Kidney (tissue), 13 donors: ENCODE measurements at regions not wholly inside any gene's neighbourhood (a gene's known extent, or its start where the extent isn't known, plus 50 kb on each side); places are given as distances from the start of the nearest gene placed in this dataset.
A peak's percentile ranks its signal among the peaks of the same experiment; 100 is the strongest.

ENCODE experiments used
- DNase-seq, 5 donors: peaks; one replicate each; pipeline ENCODE4 v3.0.0-alpha.2; 2013 to 2020
- FAIRE-seq: peaks from 2 replicates; lab custom pipeline; 2012; peaks lifted over from hg19 to GRCh38; lab: Jason Lieb, UNC
- H3K27ac ChIP-seq, 2 donors: one replicate each; pipeline ENCODE4 v1.7.0; 2013; ENCODE audit warnings: low read depth in 2 of 2, low read length in 2 of 2, inconsistent platforms in 1 of 2
- H3K27me3 ChIP-seq: one replicate; pipeline ENCODE4 v1.7.1; 2013; ENCODE audit warnings: low read length, inconsistent platforms; ENCODE audit not compliant: control insufficient read depth, insufficient read depth
- H3K36me3 ChIP-seq, 3 donors: one replicate each; pipeline versions ENCODE4 v1.7.0 to v1.7.1; 2013; ENCODE audit warnings: low read length in 3 of 3, control low read depth in 1 of 3, inconsistent platforms in 1 of 3; ENCODE audit not compliant: insufficient read depth in 3 of 3, control insufficient read depth in 2 of 3
- H3K4me1 ChIP-seq, 3 donors: one replicate each; pipeline versions ENCODE4 v1.7.0 to v1.7.1; 2013; ENCODE audit warnings: low read length in 3 of 3, inconsistent platforms in 1 of 3, low read depth in 1 of 3; ENCODE audit not compliant: control insufficient read depth in 2 of 3, insufficient read depth in 2 of 3
- H3K4me3 ChIP-seq, 3 donors: one replicate each; pipeline versions ENCODE4 v1.7.0 to v1.8.1; 2013; ENCODE audit warnings: low read length in 3 of 3, control low read depth in 1 of 3, inconsistent platforms in 1 of 3
- H3K9ac ChIP-seq, 3 donors: one replicate each; pipeline versions ENCODE4 v1.7.0 to v1.7.1; 2013; ENCODE audit warnings: low read length in 3 of 3, control low read depth in 1 of 3, inconsistent platforms in 1 of 3
- H3K9me3 ChIP-seq, 3 donors: one replicate each; pipeline versions ENCODE4 v1.7.0 to v1.7.1; 2013; ENCODE audit warnings: low read length in 3 of 3, control low read depth in 1 of 3, inconsistent platforms in 1 of 3; ENCODE audit not compliant: control insufficient read depth in 2 of 3, insufficient read depth in 1 of 3
- intact Hi-C: fragments of 100-400 bp; cut with DNase I; formaldehyde crosslinking; loops from one replicate; pipeline ENCODE4 v1.11.1; 2022
- TF ChIP-seq, protein P1 (sequence below): IDR thresholded peaks from 3 replicates; pipeline ENCODE4 v1.5.1; 2012; ENCODE audit warnings: mild to moderate bottlenecking, moderate library complexity, borderline replicate concordance; ENCODE audit not compliant: insufficient read depth; ENCODE audit errors: extremely low read depth
- donor health status: control.
- donor health status: control.
- donor health status: control.
- donor health status: control.
- donor health status: control.
- donor health status: DM: yes; HTN: yes; CAD: no.
- donor health status: Normal renal cell carcinoma (clear cell type).

DNA sequence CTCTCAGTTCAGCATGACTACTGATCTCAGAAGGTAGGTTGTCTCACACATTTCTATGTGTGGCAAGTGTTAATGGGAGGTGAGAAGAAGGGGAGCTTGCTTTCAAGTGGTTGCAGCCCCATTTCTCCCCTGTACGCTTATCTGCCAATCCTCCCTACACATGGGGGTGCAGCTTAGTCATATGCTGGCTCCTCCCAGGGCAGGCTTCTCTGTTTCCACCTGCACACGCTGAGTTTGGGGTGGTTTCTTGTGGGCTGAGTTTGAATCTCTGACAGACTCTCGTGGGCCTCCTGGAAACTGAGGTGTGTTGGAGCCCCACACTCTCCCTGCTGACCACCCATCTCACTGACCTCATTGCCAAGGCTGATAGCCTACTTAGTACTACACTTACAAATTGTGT, 435.8 kb upstream of the MTPN start:
- TF ChIP-seq, protein P1, sequence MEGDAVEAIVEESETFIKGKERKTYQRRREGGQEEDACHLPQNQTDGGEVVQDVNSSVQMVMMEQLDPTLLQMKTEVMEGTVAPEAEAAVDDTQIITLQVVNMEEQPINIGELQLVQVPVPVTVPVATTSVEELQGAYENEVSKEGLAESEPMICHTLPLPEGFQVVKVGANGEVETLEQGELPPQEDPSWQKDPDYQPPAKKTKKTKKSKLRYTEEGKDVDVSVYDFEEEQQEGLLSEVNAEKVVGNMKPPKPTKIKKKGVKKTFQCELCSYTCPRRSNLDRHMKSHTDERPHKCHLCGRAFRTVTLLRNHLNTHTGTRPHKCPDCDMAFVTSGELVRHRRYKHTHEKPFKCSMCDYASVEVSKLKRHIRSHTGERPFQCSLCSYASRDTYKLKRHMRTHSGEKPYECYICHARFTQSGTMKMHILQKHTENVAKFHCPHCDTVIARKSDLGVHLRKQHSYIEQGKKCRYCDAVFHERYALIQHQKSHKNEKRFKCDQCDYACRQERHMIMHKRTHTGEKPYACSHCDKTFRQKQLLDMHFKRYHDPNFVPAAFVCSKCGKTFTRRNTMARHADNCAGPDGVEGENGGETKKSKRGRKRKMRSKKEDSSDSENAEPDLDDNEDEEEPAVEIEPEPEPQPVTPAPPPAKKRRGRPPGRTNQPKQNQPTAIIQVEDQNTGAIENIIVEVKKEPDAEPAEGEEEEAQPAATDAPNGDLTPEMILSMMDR = no peak
- H3K9ac ChIP-seq = no peak overlapping the region
- FAIRE-seq = no peak
- no peaks in the 10 kb centered on the region for H3K4me1 ChIP-seq
- H3K4me3 ChIP-seq = no peak overlapping the region
- H3K36me3 ChIP-seq = no peaks in the 10 kb centered on the region
- H3K9me3 ChIP-seq = no peaks in the 10 kb centered on the region
- no peaks in the 10 kb centered on the region for H3K27me3 ChIP-seq
- H3K27ac ChIP-seq = no peak overlapping the region
- intact Hi-C loops = no loop called here
- no peak for DNase-seq

DNA sequence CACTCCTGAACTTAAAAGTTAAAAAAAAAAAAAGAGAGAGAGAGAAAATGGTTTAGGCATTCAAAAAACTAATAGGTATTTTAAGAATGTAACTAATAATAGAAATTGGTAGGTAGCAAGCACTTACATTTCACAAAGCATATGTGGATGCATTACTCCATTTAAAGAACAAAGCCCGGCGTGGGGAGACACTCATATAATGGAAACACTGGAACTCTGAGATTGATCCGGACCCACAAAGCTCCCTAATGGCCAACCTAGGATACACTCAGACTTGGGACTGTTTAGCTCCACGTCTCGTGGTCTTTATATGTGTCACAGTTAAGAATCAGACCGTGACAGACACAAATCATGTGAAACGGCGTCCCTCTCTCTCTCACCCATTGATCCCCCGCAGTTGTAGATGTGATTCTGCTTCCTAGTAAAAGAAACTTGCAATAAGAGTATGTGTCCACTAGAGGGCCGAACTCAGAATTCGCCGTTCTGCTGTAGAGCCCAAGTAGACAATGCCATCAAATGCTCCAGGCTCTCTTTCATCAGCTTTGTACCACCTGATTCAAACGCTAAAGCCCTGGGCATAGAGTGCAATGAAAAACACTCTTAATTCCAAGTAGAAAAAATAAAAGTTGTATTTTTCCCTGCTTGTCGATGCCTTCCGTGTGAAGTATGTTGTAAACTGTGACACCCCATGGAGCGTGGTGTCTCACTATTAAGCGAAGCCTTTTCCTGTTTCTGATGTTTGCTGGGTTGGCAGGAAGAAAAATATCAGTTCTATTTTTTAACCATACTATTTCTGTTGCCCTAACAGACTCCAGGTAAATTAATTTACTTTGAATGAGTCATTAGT, 429.0 kb upstream of the MTPN start:
- intact Hi-C loops = no loop called here
- DNase-seq = peak in 4 of 5 donors; percentile 45 to 74 (median 60)
- Histone ChIP-seq H3K4me3 (no peak overlapping the region), H3K36me3 (no peaks in the 10 kb centered on the region), H3K4me1 (no peaks in the 10 kb centered on the region), H3K27ac (no peak overlapping the region), H3K9me3 (no peaks in the 10 kb centered on the region), H3K27me3 (no peaks in the 10 kb centered on the region), H3K9ac (no peak overlapping the region)
- TF ChIP-seq, protein P1 = peak; percentile 49
- no peak for FAIRE-seq

DNA sequence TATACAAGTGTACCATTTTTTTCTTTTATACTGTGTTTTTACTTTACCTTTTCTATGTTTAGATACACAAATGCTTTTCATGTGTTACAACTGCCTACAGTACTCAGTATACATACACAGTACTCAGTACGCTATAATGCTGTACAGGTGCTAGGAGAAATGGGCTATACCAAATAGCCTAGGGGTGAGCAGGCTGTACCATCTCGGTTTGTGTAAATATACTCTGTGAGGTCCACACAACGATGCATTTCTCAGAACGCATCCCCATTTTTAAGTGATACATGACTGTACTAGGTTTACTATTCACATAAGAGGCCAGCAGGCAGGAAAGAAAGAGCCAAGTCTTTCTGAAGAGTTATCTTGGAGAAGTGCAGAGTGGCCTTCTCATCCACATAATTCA, 426.4 kb upstream of the MTPN start:
- no peak overlapping the region for H3K9ac ChIP-seq
- intact Hi-C loops = no loop called here
- no peaks in the 10 kb centered on the region for H3K36me3 ChIP-seq
- H3K27me3 ChIP-seq = no peaks in the 10 kb centered on the region
- FAIRE-seq (no peak), DNase-seq (no peak)
- no peak overlapping the region for H3K27ac ChIP-seq
- no peak overlapping the region for H3K4me3 ChIP-seq
- TF ChIP-seq, protein P1 = no peak
- no peaks in the 10 kb centered on the region for H3K4me1 ChIP-seq
- H3K9me3 ChIP-seq = no peaks in the 10 kb centered on the region
